Epithelial cell of proximal tubule (primary cell): ENCODE measurements at regions not wholly inside any gene's neighbourhood (a gene's known extent, or its start where the extent isn't known, plus 50 kb on each side); places are given as distances from the start of the nearest gene placed in this dataset.
A peak's percentile ranks its signal among the peaks of the same experiment; 100 is the strongest.

Source experiments
- DNase-seq: peaks from one replicate; pipeline ENCODE4 v3.0.0-alpha.2; 2011; ENCODE audit warnings: low read depth
- H3K4me3 ChIP-seq: 2 replicates; pipeline ENCODE4 v1.5.1; 2011; ENCODE audit warnings: low read depth, mild to moderate bottlenecking, low read length
- CTCF ChIP-seq: conservative IDR thresholded peaks from 2 replicates; pipeline ENCODE4 v1.5.1; 2012; ENCODE audit warnings: low read depth, mild to moderate bottlenecking, low read length

- TF ChIP-seq CTCF: no peak
- no peak for DNase-seq
- no peak overlapping the region for H3K4me3 ChIP-seq
Observed at GRCh38 chr12:24725616-24726015, 223.3 kb downstream of the BCAT1 start.

- TF ChIP-seq CTCF: no peak
- DNase-seq: no peak
- H3K4me3 ChIP-seq: no peak overlapping the region
Observed at GRCh38 chr12:24724814-24725213, 224.1 kb downstream of the BCAT1 start.

GRCh38 chr12:24723759-24724158, 225.1 kb downstream of the BCAT1 start:
- TF ChIP-seq CTCF: no peak
- no peak for DNase-seq
- H3K4me3 ChIP-seq: no peak overlapping the region

- no peak for DNase-seq
- no peak for TF ChIP-seq CTCF
- H3K4me3 ChIP-seq: no peak overlapping the region
Observed at GRCh38 chr12:24721191-24721590, 227.7 kb downstream of the BCAT1 start.

- H3K4me3 ChIP-seq: no peak overlapping the region
- no peak for TF ChIP-seq CTCF
- DNase-seq: peak; percentile 20
Observed at GRCh38 chr12:24719293-24719721, 229.6 kb downstream of the BCAT1 start.

- DNase-seq: no peak
- no peak overlapping the region for H3K4me3 ChIP-seq
- TF ChIP-seq CTCF: no peak
Observed at GRCh38 chr12:24718617-24719016, 230.3 kb downstream of the BCAT1 start.

GRCh38 chr12:24714237-24714636, 234.7 kb downstream of the BCAT1 start:
- TF ChIP-seq CTCF: no peak
- no peak for DNase-seq

More at GRCh38 chr12:24714237-24714636, 234.7 kb downstream of the BCAT1 start:
- no peak overlapping the region for H3K4me3 ChIP-seq
